ENCODE measurements at regions not wholly inside any gene's neighbourhood (a gene's known extent, or its start where the extent isn't known, plus 50 kb on each side); places are given as distances from the start of the nearest gene placed in this dataset.

GRCh38 chr10:109341986-109342385 is 581.3 kb downstream of the XPNPEP1 start:
- Histone ChIP-seq H3K9ac (ENCODE audit: extremely low read depth, insufficient read length, low read length) (no peak overlapping the region), H2BK20ac (ENCODE audit: low read depth, low read length, poor library complexity, severe bottlenecking) (no peak overlapping the region), H3K9me3 (ENCODE audit: control insufficient read depth, low read depth, low read length) (no peaks in the 10 kb centered on the region), H2BK120ac (ENCODE audit: low read depth, low read length, poor library complexity, severe bottlenecking) (no peak overlapping the region), H4K91ac (ENCODE audit: insufficient read length, low read depth, low read length) (no peak overlapping the region), H3K18ac (ENCODE audit: insufficient read length, low read depth, low read length) (no peak overlapping the region), H3K27me3 (ENCODE audit: insufficient read depth, low read length) (no peaks in the 10 kb centered on the region), H2BK12ac (ENCODE audit: insufficient read length, low read depth, low read length) (no peak overlapping the region), H3K14ac (ENCODE audit: insufficient read depth, low read length) (no peak overlapping the region), H3K23me2 (ENCODE audit: insufficient read length, low read depth, low read length, poor library complexity, severe bottlenecking) (no peaks in the 10 kb centered on the region), H2BK15ac (ENCODE audit: low read depth, low read length) (no peak overlapping the region), H4K5ac (ENCODE audit: insufficient read length, low read depth, low read length) (no peak overlapping the region), H3K4ac (ENCODE audit: low read depth, low read length) (no peak overlapping the region), H2AFZ (ENCODE audit: low read length) (no peak overlapping the region), H3K4me2 (ENCODE audit: insufficient read depth, insufficient read length, low read length) (no peak overlapping the region), H3K79me2 (ENCODE audit: insufficient read depth, low read length) (no peaks in the 10 kb centered on the region), H3K56ac (ENCODE audit: insufficient read length, low read depth, low read length) (no peak overlapping the region), H3K4me1 (ENCODE audit: insufficient read depth, low read length) (no peaks in the 10 kb centered on the region), H2BK5ac (ENCODE audit: insufficient read length, low read length) (no peak overlapping the region), H4K8ac (replicated peaks; ENCODE audit: insufficient read length, low read depth, low read length) (no peak overlapping the region), H3K23ac (ENCODE audit: insufficient read length, low read depth, low read length) (no peak overlapping the region), H3K79me1 (ENCODE audit: insufficient read depth, low read depth, low read length, poor library complexity, severe bottlenecking) (no peaks in the 10 kb centered on the region), H3K27ac (ENCODE audit: insufficient read length, low read depth, low read length) (no peak overlapping the region), H2AK5ac (ENCODE audit: insufficient read length, low read length) (no peak overlapping the region), H3T11ph (ENCODE audit: low read length) (no peak overlapping the region), H4K20me1 (ENCODE audit: control insufficient read depth, insufficient read depth, insufficient read length) (no peaks in the 10 kb centered on the region)
- H3K27me3 Mint-ChIP-seq (ENCODE audit: low read depth): no peaks in the 10 kb centered on the region; the same call in 1 of the 2 replicates
- H3K4me1 Mint-ChIP-seq: no peaks in the 10 kb centered on the region
- no peak for DNase-seq
- H3K36me3 Mint-ChIP-seq (ENCODE audit: insufficient read depth in 1 of 3, low read depth in 3 of 3): no peaks in the 10 kb centered on the region; a peak in 1 of 7 replicates
- TF ChIP-seq CTCF (conservative IDR thresholded peaks at IDR 0.05): no peak
- no peak overlapping the region for H3K4me3 Mint-ChIP-seq
- H3K27ac Mint-ChIP-seq: no peak overlapping the region
- H3K9me3 Mint-ChIP-seq: peaks cover 0 to 2% of the 10 kb centered on the region in 2 experiments; a peak in 2 of 5 replicates

Data from H9 (cell line).